Mucosa of gallbladder (tissue), 1 donor: ENCODE measurements at regions not wholly inside any gene's neighbourhood (a gene's known extent, or its start where the extent isn't known, plus 50 kb on each side); places are given as distances from the start of the nearest gene placed in this dataset.
"Not testable (repeated sequence)": the region's sequence is repeated elsewhere in the genome, so short reads cannot be mapped to it uniquely, and the experiment has no call there.

Experiments
- DNase-seq: peaks from one replicate; pipeline ENCODE4 v3.0.0-alpha.2; 2020; ENCODE audit warnings: low spot score
- donor health status: DM: no; HTN: no; CAD: no.

DNA sequence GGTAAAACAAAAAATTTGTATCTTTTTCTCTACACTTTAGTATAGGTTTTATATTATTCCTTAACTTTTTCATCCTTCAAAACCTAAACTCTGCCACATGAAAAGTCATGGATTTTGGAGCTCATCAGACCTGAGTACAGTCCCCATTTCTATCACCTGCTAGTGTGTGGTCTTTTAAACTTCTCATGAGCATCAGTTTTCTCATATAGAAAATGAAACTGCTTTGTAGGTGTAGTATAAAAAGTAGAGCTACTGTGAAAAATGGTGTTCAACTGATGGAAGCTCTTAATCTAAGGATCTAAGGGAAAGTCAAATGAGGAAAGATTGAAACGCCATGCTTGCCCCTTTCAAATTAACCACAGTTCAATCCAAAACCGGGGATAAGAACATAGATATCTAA is 686.5 kb downstream of the MECOM start:
- no peak for DNase-seq

DNA sequence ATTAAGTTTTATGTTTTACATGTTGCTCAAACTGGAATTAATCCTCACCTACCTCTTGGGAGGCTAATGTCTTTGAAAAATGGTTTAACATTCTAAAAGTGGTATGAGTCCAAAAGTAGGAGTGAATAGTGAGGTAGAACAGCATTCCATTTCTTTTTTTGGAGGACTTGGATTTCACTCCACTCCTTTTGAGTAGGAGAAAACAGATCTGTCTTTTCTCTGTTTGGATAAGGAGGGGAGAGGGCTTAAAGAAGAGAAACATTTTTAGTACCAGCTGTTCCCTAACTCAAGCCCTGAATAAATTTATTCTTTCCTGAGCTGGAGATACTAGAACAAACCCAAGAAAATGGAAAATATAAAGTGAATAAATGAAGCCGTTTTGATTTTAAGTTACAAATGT is 687.9 kb downstream of the MECOM start:
- DNase-seq = no peak

DNA sequence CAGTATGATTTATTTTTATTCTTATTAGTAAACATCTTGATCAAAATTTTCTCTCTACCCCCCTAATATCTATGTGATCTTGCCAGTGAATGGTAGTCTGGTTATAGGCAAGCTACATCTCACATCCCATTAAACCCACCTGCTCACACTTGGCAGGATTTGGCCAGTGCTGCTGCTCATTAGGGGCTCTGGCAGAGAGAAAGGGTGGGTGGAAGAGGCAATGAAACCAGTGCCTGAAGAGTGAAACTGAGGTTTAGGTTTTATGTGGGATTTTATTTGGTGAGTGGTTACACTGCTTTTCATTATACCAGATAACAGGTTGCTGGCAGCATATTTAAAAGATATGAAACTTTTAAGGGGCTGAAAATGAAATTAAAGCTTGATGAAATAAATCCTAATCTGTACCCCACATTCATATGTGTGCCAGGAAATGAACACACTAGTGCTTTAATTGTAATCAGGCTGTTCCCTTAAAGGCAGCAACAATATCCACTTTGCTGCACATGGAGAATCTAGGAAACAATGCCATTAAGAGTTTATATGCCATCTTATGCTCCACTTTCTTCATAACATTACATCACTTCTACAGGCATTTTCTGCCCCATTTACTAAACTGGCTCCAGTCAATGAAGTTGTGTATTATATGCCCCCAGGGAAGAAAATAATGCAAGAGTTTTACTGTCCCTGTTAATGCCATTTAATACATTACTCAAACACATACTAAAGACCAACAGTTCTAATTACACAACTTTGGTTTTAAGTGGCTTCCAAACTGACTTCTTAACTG is 688.7 kb downstream of the MECOM start:
- no peak for DNase-seq

DNA sequence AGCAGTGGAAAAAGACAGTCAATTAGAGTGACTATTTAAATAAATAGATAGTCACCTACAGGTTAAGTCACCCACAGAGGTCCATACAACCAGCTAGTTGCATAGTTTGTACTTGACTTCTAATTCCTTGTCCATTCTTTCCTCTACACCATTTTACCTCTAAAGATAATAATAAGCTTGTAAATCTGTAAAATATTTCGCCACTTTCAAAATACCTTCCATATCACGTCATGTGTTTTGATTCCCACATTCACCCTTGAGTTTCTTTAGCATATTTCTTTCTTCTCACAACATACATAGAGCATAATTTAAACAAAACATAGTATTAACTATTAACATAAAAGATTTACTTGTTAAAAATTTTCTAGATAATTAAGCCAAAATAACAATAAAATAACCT is 689.6 kb downstream of the MECOM start:
- DNase-seq = no peak

DNA sequence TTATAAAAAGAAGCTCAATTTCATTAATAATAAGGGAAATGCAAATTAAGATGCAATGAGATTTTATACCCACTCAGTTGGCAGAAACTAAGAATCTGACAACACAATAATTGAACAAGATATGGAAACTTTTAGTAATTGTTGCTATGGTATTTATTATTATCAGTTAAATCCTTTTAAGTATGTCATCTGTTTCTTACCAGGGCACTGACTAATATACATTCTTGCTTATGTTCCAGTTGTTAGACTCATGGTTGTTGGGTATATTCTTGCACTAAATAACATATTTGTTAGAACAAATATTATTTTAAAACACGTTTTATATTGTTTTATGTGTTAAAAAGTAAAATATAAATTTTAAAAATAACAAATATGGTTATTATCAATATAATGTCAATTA is 690.3 kb downstream of the MECOM start:
- no peak for DNase-seq

DNA sequence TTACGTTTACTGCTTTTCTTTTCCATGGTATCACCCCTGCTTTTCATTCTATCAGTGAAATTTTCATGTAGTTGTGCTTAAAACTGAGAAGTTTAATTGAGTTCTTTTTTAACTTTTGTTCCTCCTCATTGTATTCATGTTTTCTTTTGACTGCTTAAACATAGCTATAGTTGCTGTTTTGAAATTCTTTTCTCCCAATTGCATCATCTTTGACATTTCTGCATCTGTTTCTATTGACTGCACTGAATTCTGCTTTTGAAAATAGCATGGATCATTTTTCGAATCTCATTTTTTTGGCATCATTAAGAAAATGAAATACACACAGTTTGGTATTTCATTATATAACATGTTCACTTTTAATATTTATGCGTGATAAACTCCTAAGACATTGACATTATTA is 694.9 kb downstream of the MECOM start:
- DNase-seq = no peak

DNA sequence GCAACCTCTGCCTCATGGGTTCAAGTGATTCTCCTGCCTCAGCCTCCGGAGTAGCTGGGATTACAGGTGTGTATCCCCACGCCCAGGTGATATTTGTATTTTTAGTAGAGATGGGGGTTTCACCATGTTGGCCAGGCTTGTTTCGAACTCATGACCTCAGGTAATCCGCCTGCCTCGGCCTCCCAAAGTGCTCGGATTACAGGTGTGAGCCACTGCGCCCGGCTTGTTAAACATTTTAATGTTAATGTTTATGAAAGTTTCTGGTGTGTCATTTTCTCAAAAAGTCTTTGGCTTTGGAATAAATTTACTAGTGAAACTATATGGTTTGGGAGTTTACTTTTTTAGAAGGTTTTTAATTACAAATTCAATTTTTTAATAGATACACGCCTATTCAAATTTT is 698.8 kb downstream of the MECOM start:
- no peak for DNase-seq

DNA sequence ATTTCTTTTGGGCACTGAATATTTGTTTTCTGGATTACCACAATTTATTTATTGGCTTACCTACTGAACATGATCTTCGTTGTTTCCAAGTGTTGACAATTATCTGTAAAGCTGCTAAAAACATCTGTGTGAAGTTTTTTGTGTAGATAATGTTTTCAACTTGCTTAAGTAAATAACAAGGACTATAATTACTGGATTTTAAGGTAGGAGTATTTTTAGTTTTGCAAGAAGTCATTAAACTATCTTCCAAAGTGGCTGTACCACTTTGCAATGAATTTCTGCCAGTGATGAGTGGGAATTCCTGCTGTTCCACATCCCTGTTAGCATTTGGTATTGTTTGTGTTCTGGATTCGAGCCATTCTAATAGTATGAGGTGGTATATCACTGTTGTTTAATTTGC is 702.2 kb downstream of the MECOM start:
- DNase-seq = no peak

DNA sequence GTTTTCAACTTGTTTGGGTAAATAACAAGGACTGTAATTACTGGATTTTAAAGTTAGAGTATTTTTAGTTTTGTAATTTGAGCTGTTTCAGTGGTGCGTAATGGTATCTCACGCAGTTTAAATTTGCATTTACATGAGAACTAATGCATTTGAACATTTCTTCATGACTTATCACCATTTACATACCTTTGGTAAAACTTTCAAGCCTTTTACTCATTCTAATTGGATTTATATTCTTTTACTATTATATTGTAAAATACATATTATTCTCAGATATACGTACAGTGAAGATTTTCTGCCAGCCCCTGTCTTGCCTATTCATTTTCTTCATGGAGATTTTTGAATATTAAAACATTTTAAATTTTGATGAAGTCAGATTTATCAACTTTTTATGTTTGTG is 703.8 kb downstream of the MECOM start:
- DNase-seq = no peak

DNA sequence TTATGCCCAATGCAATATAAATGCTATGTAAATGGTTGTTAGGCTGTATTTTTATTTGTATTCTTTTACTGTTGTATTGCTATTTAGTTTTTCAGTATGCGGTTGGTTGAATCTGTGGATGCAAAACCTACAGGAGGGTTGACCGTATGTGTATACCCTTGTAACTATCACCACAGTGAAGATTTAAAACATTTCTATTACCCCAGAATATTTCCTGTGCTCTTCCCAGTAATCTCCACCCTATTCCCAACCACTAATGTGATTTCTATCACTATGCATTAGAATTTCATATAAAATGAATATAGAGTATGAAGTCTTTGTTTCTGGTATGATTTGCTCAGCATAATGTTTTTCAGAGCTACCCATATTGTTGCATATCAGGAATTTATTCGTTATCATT is 705.0 kb downstream of the MECOM start:
- DNase-seq = no peak

DNA sequence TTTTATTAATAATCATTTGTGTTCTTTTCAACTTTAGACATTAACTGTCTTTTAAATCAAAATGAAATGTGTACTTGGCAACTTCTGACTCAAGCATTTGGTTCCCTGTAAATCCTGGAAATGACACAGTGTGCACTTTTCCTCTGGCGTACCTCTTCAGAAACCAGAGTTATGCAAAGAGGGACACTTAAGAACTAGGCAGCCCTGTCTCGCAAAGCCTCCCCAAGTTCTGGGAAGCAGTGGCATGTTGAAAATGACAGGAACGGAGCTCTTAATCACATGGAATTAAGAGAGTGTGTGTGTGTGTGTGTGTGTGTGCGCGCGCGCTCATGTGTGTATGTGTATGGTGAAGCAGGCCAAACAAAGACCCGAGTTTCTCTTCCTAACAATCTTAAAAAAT is 707.4 kb downstream of the MECOM start:
- no peak for DNase-seq

DNA sequence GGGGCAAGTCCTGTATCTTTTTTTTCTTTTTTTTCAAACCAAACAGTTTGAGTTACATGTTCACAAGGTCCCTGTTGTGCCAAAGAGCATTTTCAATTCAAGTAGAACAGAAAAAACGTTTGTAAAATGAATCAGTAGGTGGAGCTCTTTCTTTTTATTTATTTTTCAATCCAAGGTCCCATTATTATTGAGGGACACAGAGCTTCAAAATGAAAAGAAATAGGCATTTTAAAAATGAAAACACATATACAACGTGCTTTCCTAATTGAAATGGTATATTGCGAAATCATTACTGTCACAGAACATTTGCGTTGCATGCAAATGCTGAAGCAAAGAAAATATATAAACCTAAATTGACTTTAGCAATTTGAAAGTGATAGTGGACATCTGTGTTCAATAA is 711.0 kb downstream of the MECOM start:
- no peak for DNase-seq

DNA sequence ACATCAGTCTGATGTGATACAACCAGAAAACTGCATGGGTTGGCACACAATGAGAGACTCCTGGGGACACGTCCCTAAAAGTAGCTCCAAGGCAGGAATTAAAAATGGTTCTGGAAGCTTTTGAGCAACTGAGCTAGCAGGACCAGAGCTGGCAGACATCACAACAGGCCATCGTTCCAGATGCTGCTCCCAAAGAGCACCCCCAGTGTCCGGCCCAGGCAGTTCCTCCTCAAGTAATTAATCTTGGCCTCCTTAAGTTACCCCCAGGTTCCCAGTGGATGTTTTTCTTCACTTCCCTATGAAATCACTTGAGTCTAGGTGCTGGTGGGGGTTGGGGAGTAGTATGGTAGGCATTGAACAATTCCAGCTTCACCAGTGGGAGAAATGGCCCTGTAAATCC is 711.6 kb downstream of the MECOM start:
- DNase-seq = no peak

DNA sequence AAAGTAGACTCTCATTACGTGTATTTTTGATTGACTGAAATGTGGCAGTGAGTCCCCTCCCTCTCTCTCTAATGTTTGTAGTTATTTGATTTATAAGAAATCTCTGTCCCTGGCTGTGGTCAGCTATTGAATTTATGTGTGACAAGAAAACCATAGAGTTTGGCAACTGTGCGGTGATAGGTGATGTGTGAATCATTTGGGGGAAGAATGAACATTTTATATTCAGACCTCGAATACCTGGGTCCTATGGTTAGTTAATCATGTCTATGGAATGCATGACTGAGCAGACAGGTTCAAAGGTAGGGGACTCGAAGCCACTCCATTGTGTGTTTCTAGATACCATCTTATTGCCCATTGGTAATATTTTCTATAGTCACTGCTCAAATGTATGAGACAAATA is 712.1 kb downstream of the MECOM start:
- no peak for DNase-seq

DNA sequence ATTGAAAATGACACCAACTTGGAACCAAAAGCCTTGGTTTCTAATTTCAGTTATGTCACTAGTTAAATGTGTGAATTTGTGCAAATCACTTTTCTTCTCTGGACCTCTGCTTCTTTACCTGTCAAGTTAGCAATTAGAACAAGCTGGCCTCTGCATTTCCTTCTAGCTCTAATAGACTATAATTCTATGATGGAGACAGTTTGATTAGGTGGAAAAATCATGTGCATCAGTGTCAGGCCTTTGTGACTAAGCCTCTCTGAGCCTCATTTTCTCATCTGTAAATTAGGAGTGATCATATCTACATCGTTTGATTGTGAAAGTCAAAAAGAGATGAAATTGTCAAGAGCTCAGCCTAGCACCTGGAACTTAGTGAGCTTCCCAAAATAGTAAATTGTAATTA is 712.9 kb downstream of the MECOM start:
- no peak for DNase-seq

DNA sequence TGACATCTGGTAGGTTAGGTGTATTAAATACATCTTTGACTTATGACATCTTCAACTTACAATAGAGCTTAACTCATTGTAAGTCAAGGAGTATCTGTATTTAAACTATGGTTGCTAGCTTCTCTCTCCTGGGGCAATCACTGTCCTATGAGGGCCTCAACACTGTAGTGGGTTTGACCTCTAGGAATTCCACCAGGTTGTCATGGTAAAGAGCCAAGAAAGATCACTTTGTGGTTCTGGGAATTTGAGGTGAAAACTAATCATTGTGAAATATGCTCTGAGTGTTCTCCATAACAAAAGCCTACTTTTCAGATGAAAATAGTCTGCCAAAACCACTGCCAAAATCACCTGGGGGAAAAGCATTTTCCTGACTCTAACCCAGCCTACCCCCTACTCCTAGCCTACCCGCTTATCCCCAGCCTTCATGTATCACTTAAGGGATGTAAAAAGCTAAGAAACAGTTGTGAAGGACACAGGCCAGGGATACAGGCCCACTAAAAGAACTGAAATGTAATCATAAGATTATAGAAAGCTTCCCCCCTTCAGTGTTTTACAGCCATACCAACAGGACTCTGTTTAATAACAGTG is 723.8 kb downstream of the MECOM start:
- DNase-seq = no peak

DNA sequence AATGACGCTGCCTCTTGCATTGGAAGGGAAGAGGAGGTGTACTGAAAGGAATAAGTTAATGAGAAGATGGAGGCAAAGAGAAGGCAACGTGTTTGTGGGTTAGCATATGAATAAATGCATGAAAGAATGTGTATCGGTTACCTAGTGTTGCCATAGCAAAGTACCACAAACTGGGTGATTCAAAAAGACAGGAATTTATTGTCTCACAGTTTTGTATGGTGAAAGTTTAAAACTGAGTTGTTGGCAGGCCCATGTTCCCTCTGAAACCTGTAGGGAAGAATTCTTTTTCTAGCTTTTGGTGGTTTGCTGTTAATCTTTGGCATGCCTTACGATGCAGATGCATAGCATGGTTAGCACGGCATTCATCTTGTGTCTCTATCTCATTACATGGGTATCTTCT is 729.9 kb downstream of the MECOM start:
- no peak for DNase-seq

DNA sequence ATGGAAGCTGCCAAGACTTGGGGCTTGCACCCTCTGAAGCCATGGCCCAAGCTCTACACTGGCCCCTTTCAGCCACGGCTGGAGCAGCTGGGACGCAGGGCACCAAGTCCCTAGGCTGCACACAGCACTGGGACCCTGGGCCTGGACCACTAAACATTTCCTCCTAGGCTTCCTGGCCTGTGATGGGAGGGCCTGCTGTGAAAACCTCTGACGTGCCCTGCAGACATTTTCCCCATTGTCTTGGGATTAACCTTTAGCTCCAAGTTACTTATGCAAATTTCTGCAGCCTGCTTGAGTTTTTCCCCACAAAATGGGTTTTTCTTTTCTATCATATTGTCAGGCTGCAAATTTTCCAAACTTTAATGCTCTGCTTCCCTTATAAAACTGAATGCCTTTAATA is 733.5 kb downstream of the MECOM start:
- DNase-seq = not testable (repeated sequence)

DNA sequence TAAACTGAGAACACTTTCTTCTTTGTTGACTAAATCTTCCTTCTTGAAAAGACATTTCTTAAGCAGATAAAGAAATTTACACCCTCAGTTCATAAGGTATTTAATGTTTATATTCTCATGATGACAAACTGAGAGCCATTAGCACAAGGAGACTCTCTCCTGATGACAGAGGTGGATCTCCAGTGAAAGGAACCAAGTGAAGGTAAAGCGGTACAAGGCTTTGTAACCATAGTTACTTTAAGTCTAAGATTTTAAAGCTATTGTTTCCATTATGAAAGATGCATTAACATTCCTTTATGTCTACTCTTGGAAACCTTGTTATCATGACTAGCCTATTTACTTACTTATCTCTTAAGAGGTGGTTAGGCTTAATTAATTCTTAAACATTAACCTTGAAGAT is 737.1 kb downstream of the MECOM start:
- DNase-seq = no peak

DNA sequence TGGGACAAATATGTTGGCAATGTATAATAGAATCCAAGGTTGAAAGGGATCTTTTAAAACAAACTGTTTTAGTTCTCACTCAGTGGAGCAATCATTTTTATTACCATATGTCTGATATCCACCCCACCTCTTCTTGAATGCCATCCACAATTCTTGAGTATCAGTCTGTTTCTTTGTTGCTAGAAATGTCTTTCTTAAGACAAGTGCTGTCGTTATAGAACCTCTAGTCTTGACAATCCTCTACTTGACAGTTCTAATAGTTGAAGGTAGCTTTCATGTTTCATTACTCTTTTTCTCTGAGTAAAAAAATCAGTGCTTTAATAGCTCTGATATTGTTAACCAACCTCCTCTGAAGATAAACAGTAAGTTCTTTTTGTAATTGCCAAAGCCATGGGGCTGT is 737.9 kb downstream of the MECOM start:
- DNase-seq = no peak

DNA sequence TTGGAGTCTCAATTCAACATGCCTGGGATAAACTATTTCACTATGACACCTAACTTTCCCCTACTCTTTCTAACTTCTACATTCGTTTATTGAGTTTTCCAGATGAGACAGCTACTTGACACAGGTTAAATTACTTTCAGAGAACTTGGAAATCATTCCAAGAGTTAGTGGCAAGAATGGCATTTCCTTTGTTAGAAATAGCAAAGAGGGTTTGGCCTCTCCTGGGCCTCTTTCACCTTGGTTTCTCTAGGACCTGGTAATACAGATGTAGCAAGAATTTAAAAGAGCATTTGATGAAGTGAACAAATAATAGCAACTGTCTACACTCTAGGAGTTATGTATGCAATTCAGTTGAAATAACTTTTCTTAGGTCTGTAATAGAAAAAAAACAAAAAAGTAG is 748.9 kb downstream of the MECOM start:
- no peak for DNase-seq

DNA sequence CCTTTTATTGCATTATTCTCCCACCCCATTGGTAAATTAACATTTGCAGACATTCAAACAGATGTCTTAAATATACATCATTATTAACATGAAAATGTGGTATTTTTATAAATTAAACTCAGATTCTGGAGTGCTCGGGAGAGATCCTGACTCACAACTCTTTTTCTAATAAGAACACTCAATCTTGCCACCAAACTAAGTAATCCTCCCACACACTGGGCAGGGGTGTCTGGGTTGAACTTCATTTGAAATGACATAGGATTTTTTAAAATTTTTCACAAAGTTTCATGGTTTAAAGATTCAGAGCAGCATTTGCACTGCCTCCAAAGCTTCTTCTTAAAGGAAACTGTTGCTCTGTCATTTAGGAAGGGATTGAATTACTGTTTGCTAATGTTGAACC is 754.3 kb downstream of the MECOM start:
- DNase-seq = no peak

DNA sequence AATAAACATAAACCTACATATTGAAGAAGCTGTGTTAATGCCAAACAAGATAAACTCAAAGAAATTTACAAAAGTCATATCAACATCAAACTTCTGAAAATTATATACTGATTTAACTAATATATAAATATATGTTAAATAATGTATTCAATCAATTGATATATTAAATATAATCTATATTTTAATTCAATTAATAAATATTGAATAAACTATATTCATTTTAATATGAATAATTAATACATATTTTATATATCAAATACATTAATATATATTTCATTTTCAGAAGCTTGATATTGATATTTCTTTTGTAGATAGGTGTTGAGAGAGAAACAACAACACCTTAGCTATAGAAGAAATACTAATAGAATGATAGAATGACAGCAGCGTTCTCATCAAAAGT is 768.1 kb downstream of the MECOM start:
- DNase-seq = no peak

DNA sequence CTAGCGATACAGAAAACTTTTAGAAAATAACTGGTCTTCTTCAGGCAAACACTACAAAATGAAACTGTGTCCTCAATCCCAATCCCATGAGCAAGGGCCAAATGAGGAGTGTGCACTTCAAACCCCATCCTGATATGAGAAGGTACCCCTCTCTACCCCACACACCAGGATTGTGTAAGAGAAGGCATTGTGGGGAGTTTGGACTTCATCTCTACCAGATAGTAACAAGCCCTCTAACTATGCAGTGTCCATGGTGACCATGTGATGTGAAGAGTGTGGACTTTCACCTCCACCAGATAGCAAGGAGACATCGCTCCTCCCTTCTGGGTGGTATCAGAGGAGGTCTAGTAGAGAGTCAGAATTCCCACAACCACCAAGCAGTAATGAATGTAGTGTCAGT is 769.3 kb downstream of the MECOM start:
- DNase-seq = no peak
